Lower lobe of right lung (tissue), 2 donors: ENCODE measurements at regions not wholly inside any gene's neighbourhood (a gene's known extent, or its start where the extent isn't known, plus 50 kb on each side); places are given as distances from the start of the nearest gene placed in this dataset.
A peak's percentile ranks its signal among the peaks of the same experiment; 100 is the strongest.

Source experiments
- ATAC-seq, 2 donors: fragments of 200-7000 bp; cut with Tn5 transposase; one replicate each; pipeline ENCODE4 v1.9.1; 2020 to 2022; ENCODE audit warnings: mild to moderate bottlenecking in 2 of 2, moderate library complexity in 2 of 2
- DNase-seq: peaks from one replicate; pipeline ENCODE4 v3.0.0-alpha.2; 2020
- H3K27ac ChIP-seq: fragments of 200-600 bp; one replicate; pipeline ENCODE4 v1.8.0; 2022
- H3K27me3 ChIP-seq: fragments of 200-600 bp; one replicate; pipeline ENCODE4 v1.8.0; 2022; ENCODE audit warnings: low read depth
- H3K36me3 ChIP-seq: fragments of 200-600 bp; one replicate; pipeline ENCODE4 v1.8.0; 2022; ENCODE audit warnings: mild to moderate bottlenecking
- H3K4me1 ChIP-seq: fragments of 200-600 bp; one replicate; pipeline ENCODE4 v1.8.0; 2022
- H3K4me3 ChIP-seq: fragments of 200-600 bp; one replicate; pipeline ENCODE4 v1.8.0; 2022; ENCODE audit warnings: mild to moderate bottlenecking
- H3K9me3 ChIP-seq: fragments of 200-600 bp; one replicate; pipeline ENCODE4 v1.8.0; 2022
- intact Hi-C: fragments of 100-400 bp; cut with DNase I; formaldehyde crosslinking; loops from one replicate; pipeline ENCODE4 v1.11.0; 2022
- TF ChIP-seq, protein P1 (sequence below): fragments of 200-600 bp; IDR thresholded peaks from one replicate; pipeline ENCODE4 v1.8.0; 2022; ENCODE audit warnings: antibody characterized with exemption, mild to moderate bottlenecking
- donor health status: DM: no; HTN: yes; CAD: no; lungs with severe emphysema.

DNA sequence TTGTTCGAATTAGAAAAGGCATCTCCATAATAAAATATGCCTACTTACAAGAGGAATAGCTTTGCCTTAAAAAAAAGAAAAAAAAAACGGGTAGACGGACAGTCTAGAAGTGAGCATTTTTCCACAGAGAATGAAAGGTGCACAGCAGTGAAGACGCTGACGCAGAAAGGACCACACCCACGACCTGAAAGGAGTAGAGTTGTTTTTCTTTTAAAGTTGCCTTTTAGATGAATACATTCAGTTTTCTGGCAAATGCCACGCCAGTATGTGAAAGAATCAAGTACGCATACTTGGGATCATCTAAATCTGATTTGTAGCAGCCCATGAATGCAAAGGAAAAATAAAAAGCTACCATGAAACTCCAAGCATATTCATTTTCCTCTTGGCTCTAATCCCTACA is 809.2 kb upstream of the SOX11 start:
- no peaks in the 10 kb centered on the region for H3K27me3 ChIP-seq
- no peak for DNase-seq
- intact Hi-C loops = no loop called here
- no peaks in the 10 kb centered on the region for H3K9me3 ChIP-seq
- H3K27ac ChIP-seq = no peak overlapping the region
- H3K4me3 ChIP-seq = no peak overlapping the region
- TF ChIP-seq, protein P1, sequence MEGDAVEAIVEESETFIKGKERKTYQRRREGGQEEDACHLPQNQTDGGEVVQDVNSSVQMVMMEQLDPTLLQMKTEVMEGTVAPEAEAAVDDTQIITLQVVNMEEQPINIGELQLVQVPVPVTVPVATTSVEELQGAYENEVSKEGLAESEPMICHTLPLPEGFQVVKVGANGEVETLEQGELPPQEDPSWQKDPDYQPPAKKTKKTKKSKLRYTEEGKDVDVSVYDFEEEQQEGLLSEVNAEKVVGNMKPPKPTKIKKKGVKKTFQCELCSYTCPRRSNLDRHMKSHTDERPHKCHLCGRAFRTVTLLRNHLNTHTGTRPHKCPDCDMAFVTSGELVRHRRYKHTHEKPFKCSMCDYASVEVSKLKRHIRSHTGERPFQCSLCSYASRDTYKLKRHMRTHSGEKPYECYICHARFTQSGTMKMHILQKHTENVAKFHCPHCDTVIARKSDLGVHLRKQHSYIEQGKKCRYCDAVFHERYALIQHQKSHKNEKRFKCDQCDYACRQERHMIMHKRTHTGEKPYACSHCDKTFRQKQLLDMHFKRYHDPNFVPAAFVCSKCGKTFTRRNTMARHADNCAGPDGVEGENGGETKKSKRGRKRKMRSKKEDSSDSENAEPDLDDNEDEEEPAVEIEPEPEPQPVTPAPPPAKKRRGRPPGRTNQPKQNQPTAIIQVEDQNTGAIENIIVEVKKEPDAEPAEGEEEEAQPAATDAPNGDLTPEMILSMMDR = no peak
- H3K4me1 ChIP-seq = no peaks in the 10 kb centered on the region
- no peak for ATAC-seq
- H3K36me3 ChIP-seq = no peaks in the 10 kb centered on the region

DNA sequence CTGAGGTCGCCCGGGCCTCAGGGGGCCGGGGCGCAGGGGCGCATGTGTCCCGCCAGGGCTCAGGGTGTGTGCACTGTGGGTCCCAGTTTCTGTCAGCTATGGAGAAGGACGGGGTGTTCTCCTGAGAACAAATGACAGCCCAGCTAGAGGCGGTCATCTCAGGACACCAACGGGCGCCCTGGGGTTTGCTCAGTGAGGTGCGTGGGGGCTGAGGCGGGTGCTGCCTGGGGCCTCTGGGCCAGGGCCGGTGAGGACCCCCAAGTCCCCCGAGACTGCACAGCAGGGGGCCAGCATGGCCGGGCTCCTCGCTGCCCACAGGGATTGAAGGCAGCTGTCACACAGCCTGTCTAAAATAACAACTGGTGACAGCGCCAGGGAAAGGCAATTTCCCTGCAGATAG is 808.8 kb upstream of the SOX11 start:
- Histone ChIP-seq H3K27ac (no peak overlapping the region), H3K27me3 (no peaks in the 10 kb centered on the region), H3K36me3 (no peaks in the 10 kb centered on the region), H3K4me1 (no peaks in the 10 kb centered on the region), H3K9me3 (no peaks in the 10 kb centered on the region), H3K4me3 (no peak overlapping the region)
- ATAC-seq = peak in 1 of 2 donors; percentile 9
- TF ChIP-seq, protein P1 = no peak
- intact Hi-C loops = no loop called here
- no peak for DNase-seq

DNA sequence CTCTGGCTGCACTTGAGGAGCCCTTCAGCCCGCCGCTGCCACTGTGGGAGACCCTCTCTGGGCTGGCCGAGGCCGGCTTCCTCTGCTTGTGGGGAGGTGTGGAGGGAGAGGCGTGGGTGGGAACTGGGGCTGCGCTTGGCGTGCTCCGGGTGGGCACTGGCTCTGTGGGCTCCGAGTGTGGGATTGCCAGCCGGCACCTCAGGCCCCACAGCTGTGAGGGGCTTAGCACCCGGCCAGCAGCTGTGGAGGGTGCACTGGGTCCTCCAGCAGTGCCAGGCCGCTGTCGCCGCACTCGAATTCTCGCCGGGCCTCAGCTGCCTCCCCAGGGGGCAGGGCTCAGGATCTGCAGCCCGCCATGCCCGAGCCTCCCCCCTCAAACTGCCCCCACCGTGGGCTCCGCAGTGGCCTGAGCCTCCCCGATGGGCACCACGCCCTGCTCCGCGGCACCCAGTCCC is 808.0 kb upstream of the SOX11 start:
- intact Hi-C loops = no loop called here
- Histone ChIP-seq H3K4me3 (no peak overlapping the region), H3K27me3 (no peaks in the 10 kb centered on the region), H3K36me3 (no peaks in the 10 kb centered on the region), H3K9me3 (no peaks in the 10 kb centered on the region), H3K4me1 (no peaks in the 10 kb centered on the region), H3K27ac (no peak overlapping the region)
- DNase-seq (no peak), ATAC-seq (peak; percentile 11 to 46)
- TF ChIP-seq, protein P1 = no peak

DNA sequence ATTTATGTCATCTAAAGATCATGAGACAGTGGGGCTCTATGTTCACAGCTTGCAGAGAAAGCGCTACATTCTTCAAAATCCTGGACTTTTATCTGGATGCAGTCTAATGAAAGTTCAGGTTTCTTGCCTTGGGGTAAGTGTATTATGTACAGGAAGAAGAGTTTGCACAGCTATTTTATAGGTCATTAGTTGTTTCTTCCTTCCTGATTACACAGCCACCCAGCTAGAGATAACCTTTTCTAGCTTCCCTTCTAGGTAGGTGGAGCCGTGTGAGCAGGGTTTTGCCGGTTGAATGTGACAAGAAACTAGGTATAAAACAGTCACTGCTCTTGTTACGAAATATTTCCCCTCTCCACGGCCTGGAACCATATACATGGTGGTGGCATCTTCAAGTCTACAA is 800.8 kb upstream of the SOX11 start:
- no peak for ATAC-seq
- TF ChIP-seq, protein P1 = no peak

DNA sequence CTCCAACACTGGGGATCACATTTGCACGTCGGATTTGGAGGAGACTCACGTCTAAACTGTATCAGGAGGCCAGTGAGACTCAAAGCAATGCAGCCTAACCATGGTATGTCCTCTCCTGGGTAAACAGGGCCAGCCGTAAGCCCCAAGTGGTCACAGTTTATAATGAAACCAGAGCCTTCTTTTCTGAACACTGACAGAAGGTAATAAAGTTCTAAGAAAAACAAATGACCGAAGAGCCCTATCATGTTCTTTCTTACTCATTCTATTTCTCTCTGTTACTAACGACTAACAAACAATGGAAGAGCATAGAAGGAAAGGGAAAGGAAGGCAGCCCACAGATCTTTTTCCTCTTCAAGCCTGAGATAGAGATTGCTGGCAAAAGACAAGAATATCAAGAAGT is 796.8 kb upstream of the SOX11 start:
- Histone ChIP-seq H3K27me3 (no peaks in the 10 kb centered on the region), H3K27ac (no peak overlapping the region), H3K36me3 (no peaks in the 10 kb centered on the region), H3K9me3 (no peaks in the 10 kb centered on the region), H3K4me3 (no peak overlapping the region), H3K4me1 (no peaks in the 10 kb centered on the region)
- ATAC-seq (no peak), DNase-seq (no peak)
- TF ChIP-seq, protein P1 = no peak
- intact Hi-C loops = no loop called here

More for the DNA sequence above, 800.8 kb upstream of the SOX11 start:
- no peak overlapping the region for H3K4me3 ChIP-seq
- H3K4me1 ChIP-seq = no peaks in the 10 kb centered on the region
- intact Hi-C loops = no loop called here
- no peaks in the 10 kb centered on the region for H3K27me3 ChIP-seq
- H3K27ac ChIP-seq = no peak overlapping the region
- no peak for DNase-seq
- H3K36me3 ChIP-seq = no peaks in the 10 kb centered on the region
- H3K9me3 ChIP-seq = no peaks in the 10 kb centered on the region

GRCh38 chr2:4898706-4899105 is 793.5 kb upstream of the SOX11 start:
- DNase-seq (no peak), ATAC-seq (no peak)
- TF ChIP-seq, protein P1 = no peak
- no peak overlapping the region for H3K27ac ChIP-seq
- no peaks in the 10 kb centered on the region for H3K4me1 ChIP-seq
- H3K9me3 ChIP-seq = no peaks in the 10 kb centered on the region
- H3K4me3 ChIP-seq = no peak overlapping the region
- H3K36me3 ChIP-seq = no peaks in the 10 kb centered on the region
- no peaks in the 10 kb centered on the region for H3K27me3 ChIP-seq
- intact Hi-C loops = no loop called here
